GM19035 (cell line): ENCODE measurements at regions not wholly inside any gene's neighbourhood (a gene's known extent, or its start where the extent isn't known, plus 50 kb on each side); places are given as distances from the start of the nearest gene placed in this dataset.

ENCODE experiments used
- ATAC-seq: cut with Tn5 transposase; IDR thresholded peaks from one replicate; pipeline ENCODE4 v1.9.1; 2021; ENCODE audit not compliant: unreplicated experiment

DNA sequence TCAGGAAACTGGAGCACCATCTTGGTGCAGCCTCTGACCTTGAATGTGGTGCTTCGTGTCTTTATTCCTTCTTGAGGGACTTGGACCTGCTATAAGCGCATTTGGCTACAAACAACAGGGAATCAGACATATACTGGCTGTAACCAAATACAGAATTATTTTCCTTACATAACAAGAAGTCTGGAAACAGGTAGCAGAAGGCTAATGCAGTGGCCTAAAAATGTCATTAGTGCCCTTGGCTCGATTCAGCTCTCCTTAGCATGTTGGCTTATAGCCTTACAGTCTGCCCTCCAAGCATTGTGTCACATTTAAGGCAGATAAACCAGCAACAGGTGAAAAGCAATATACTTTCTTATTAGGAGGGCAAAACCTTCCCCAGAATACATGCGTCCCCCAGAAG is 655.4 kb downstream of the XIRP2 start:
- no peak for ATAC-seq

DNA sequence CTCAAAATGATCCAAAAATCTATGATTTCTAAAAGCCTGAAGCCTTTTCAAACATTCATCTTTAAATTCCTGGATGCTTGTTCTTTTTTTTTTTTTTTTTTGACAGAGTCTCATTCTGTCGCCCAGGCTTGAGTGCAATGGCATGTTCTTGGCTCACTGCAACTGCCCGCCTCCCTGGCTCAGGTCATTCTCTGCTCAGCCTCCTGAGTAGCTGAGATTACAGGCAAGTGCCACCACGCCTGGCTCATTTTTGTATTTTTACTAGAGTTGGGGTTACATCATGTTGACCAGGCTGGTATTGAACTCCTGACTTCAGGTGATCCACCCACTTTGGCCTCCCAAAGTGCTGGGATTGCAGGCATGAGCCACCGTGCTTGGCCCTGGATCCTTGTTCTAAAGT is 649.5 kb downstream of the XIRP2 start:
- ATAC-seq = no peak

DNA sequence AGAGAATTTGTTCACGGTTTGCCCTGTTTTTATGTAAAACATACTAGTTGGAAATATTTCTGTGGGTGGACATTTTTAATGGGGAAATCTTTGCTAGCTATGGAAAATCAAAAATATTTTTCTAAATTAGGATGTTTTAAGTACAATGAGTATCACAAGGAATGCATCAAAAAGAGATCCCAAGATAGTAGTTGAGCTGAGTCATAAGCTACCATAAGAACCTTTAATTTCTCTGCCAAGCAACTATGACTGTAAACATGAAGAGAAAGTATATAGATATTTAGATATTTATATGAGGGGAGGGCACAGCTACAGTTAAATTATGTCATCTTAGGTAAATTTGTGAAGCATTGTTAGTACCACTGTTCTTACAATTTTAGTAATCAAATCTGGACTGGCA is 646.2 kb downstream of the XIRP2 start:
- ATAC-seq = no peak

DNA sequence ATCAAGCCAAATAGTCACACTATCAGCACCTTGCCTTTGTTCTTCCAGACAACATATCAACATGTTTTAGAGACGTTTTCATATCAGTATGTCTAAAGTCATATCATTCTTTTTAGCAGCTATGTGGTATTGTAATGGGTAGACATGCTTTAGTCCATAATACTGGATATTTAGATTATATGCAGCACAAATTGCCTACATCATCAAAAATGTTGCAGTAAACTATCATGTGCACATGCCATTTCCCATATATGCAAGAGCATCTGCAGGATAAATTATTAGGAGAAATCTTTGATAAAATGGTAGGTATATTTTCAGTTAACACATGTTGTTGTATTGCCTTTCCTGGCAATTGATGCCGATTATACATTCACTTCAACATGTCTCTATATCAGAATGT is 636.5 kb downstream of the XIRP2 start:
- ATAC-seq = no peak

DNA sequence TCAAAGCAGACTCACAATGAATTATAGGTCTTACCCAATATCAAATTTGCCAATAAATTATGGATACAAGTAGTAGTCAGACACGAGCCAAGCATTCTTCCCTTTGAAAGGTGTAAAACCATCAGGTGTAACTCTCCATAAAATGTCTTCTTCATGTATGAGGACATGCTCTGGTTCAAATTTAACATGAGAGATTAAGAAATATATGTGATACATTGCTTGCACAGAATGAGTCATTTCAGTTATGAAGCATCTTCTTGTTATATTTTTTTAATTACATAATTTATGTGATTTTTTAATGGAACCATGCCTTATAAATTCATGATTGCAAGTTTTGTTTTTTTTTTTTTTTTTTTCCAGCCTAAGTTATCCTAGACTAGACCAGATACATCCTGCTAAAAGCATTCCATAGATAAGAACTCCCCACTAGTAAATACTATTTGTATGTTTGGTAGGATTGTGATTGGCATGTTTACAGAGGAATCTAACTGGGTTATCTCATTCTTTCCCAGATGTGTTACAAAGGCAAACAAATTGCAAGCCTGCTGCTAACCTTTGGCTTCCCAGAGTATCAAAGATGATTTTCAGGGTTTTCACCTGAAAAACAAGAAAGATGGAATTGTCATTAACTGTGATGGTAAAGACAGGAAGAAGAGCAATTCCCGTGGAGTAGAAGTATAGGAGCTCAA is 621.9 kb downstream of the XIRP2 start:
- ATAC-seq = no peak

DNA sequence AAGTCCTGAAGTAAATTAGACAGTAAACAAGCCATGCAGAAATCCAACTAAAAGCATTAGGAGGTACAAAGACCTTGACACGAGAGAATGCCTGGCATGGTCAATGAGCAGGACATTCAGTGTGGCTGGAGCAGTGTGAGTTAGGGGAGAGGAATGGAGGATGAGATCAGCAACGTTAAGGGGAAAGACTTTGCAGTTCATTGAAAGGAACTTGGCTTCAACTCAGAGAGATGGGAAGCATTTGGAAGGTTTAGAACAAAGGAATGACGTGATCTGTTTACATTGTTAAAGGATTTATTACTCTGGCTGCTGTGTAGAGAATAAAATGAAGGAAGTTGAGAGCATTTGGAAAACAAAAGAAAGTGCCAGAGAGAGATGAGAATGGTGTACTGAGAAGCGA is 621.3 kb downstream of the XIRP2 start:
- ATAC-seq = no peak

DNA sequence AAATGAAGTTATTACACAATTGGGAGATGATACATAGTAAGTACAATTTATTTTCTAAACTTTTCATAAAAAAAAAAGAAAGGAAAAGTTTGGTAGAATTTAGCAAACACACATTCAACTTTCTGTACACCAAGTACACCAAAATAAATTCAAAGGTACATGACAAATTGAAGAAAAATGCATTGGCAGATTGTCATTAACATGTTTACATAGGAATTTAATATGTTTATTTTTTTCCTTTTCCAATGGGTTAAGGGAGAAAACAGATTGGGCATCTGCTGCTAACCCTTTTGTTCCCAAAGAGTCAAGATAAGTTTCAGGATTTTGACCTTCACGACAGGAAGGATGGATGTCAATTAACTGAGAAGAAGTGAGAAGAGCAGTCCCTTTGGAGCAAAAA is 620.4 kb downstream of the XIRP2 start:
- ATAC-seq = no peak

DNA sequence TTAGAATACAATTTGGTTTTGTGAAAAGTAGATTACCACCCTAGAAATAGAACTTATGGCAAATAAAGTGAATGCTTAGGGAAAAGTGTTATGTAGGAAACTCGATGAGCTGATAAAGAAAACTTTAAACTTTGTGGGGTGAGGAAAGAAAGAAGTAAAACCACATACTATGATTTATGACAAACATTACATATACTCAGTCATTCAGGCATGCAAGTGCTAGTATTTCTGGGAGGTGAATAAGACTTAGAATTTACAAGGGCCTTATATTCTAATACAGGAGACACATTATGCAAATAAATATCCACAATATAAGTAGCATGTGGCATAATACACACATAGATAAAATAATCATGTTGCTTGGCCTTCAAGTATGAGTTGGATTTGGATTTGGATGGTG is 618.1 kb downstream of the XIRP2 start:
- no peak for ATAC-seq

DNA sequence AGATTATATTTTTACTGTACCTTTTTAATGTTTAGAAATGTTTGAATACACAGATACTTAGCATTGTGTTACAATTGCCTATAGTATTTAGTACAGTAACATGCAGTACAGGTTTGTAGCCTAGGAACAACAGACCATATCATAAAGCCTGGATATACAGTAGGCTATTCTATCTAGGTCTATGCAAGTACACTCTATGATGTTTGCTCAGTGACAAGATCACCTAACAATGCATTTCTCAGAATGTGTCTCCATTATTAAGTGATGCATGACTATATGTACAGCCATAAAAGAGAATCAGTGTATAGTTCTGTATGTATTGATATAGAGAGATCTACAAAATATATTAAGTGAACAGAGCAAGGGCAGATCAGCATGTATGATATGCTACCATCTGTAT is 616.4 kb downstream of the XIRP2 start:
- ATAC-seq = no peak

DNA sequence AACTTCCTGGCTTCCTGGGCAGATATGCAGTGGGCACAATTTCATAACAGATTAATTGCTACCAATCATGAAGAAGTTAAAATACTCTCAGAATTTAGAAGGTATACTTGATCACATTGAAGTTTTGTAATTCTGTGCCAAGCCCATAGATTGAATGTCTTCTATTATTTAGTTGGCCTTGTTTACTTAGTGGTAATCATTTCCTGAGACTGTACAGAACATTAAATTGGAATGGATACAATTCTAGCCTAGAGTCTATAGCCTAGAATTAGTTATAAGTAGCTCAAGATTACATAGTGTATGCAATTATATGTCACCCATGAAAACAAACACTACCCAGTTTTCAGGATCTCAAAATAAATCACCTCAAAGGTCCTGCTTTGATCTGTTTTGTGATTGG is 615.8 kb downstream of the XIRP2 start:
- no peak for ATAC-seq

DNA sequence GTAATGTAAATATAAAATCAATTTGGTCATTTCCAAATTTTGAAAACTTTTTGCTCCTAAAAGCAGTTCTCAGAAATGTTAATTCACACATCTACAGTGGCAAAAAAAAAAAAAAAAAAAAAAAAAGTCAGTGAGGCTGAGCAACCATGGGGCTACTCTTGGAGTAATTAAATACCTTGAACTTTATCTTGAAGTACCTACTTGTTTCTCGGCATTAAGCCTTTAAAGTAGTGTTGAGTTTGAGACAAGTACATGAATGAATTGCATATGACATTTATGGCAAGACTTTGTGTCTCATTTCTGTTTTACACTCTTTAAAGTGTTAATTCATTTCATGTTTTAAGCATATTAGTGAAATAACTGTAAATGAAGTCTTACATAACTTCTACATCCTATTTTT is 613.3 kb downstream of the XIRP2 start:
- ATAC-seq = no peak

DNA sequence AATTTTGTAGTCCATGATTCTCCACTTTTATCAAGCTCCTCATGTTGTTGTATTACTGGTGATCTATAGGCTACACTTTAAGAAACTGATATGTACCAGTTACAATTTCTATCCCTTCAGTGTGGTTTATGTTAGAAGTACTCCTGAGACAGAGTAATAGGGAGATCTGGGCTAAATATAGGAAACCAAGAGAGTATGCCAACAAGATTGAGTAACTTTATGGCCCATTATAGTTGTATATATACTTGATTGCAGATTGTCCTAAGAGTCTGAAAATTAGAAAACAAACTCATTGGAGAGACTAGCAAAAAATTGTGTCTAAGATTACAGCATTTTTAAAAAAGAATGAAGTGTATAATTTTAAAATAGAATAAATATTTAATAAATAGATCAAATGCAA is 605.6 kb downstream of the XIRP2 start:
- ATAC-seq = no peak

DNA sequence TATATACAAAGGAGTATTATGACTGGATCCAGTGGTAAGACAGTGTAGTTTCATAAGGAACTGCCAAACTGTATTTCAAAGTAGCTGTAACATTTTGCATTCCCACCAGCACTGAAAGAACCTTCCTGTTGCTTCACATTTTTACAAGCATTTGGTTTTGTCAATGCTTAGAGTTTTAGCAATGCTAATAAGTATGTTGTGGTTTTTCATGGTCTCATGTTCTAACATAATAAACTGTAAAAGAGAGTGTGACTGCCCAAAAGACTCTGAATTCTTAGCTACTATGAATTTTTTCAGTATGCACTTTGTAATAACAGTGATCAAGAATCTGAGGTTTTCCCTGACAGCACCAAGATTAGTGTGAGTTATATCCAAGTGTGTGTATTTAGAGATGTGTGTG is 604.2 kb downstream of the XIRP2 start:
- no peak for ATAC-seq

DNA sequence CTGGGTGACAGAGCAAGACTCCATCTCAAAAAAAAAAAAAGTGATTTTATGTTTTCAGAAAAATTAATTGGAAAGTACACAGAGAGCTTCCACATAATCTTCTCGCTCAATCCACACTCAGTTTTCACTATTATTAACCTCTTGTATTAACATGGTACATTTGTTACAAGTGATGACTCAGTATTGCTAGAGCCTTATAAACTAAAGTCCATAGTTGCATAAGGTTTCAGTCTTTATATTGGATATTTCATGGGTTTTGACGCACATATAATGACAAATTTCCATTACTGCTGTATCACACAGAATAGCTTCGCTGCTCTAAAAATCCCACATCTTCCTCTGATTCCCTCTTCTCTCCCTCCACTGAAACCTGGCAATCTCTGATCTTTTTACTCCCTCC is 603.5 kb downstream of the XIRP2 start:
- ATAC-seq = no peak

DNA sequence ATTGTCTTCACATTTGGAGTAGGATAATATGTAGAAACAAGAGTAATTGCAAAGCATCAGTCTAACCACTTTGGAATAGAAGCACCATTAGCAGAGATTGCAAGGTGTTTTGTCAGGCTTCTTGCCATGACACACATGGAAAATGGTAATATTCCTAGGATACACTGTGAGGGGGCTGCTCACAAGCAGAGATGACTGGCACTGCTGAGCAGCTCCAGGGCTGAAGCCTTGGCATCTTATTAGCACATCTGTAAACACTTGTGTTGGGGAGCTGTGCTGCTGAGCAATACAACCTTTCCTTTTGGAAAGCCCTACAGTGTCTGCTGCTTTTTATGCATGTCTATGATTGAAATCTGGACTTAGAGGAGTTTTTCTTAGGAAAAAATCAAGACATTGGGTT is 602.2 kb downstream of the XIRP2 start:
- no peak for ATAC-seq

DNA sequence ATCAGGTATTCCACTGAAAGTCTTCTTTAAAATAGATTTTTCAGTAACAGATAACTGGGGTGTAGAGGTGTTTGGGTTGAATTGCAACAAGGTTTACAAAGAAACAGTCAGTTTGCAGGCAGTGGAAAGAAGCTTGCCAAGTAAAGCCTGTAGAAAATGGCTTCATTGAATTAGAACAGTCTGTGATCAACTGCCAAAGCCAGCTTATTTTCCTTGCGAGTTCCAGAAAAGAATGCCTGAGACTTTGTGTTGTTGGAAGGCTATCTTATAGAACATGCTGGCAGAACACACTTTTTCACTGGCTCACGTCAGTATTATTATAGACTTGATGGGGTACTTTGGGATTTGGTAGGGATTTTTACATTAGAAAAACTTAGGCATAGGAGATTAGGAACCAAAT is 601.0 kb downstream of the XIRP2 start:
- ATAC-seq = no peak

DNA sequence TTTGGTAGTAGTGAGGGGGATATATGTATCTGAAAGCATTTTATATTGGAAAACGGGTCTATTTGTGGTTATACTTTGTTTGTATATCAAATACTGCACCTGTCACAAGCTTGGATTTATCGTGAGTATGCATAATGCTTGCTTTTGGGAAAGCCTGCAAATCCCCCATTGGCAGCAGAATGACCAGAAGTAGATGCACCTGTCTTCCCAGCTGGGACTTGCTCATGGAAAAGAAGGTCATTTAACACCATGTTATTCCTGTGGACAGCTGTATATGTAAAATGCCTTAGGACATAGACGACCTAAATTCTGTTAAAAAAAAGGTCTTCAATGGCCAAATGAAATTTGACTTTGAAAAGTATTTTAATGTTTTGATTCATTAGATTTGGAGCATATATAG is 599.4 kb downstream of the XIRP2 start:
- no peak for ATAC-seq

DNA sequence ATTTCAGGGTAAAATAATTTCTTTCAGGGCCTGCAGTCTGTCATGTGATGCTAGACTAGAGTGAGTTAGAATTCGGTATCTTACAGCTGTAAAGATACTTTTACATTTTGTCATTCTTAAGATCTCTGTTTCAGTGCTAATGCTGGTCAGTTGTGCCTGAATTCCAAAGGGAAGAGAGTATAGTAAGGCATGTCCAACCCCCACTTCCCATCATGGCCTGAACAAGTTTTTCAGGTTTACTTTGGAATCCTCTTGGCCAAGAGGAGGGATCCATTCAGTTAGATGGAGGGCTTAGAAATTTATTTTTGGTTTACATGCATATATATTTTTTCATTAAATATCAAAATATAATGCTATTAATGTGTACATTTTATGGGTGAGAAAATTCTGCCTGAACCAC is 596.6 kb downstream of the XIRP2 start:
- ATAC-seq = no peak

DNA sequence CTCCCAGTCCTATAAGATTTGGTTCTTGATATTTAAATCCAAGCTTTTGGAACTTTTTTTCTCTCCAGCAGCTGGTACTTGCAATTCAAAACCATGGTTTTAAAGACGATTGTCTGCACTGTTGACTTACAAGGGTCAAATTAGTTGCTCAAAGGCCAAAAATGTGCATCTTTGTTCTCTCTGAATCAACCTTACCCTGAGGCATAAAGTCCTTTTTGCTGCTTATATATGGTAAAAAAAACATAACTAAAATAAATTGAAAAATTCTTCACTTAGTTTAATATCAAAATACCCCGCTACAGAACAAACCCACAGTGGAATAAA is 592.7 kb downstream of the XIRP2 start:
- no peak for ATAC-seq

DNA sequence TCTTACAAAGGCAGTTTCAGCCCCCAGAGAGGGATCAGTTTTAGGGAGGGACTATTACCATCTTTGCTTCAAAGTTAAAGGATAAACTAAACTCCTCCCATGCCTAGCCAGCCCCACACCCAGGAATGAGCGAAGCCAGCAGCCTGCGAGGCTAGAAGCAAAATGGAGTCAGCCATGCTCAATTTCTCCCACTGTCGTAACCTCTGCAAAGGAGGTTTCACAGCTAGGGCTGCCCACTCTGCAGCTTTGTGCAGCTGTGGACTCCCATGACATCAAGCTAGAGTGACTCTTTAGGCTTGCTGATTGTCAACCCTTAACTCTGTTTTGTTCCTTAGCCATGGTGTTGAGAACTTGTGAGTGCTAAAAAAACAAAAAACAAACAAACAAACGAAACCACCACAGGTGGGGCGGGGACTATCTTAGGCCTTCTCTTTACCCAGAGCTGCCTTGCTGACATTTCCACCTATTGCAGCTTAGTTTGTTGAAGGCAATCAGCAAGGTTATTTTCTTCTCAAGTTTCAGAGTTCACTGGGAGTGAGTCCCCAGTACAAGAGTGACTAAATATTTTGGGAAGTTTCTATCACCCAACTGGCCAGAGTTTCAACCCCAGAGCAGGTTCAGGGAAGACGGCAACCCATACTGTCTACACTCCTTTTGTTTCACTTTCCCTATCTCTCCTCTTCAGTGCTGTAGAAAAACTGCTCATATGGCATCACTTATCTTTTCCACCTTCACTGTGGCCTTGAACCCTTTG is 592.1 kb downstream of the XIRP2 start:
- no peak for ATAC-seq

DNA sequence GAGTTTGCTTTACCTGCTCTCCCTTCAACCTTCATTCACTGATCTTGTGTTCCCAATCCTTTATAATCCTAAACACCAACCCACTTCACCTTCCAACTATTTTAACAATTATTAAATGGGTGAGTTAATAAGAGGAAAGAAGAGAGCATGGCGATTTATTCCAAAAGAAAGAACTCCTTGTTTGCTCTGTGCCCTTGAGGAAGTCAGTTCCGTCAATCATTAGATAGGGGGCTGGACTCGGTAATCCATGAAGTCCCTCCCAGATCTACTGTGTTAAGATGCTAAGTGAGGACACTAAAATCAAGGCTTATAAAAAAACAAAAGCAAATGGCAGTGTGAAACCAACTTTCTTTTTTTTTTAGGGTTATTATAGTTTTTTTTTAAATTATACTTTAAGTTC is 589.9 kb downstream of the XIRP2 start:
- no peak for ATAC-seq

DNA sequence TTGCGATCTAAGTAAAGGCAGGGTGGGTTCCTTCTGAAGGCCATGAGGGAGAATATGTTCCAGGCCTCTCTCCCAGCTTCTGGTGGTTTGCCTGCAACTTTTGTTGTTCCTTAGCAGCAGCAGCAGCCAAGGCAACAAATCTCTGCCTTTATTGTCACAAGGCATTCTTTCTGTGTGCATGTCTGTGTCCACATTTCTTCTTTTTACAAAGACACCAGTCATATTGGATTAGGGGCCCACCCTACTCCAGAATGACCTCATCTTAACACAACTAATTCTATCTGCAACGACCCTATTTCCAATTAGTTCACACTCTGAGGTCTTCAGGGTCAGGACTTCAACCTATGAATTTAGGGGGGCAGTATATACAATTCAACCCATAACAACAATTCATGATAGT is 587.5 kb downstream of the XIRP2 start:
- ATAC-seq = no peak

DNA sequence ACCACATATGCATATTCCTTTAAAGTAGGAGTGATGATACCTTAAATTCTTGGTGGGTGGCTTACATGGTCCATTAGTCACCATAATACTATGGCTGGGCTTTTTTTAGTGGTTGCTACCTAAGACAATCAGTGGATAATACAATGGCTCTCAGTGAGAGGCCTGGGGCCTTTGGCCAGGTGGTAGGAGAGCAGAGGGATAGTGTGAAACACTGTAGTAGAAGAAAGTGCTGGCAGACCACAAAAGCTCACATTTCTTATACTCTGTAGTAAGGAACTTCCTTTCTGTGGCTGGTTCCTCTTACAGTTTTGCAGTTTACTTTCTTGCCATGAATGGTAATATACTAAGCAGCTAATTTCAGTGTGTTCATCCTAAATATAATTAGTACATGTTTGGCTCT is 583.5 kb downstream of the XIRP2 start:
- ATAC-seq = no peak
